ENCODE measurements at regions not wholly inside any gene's neighbourhood (a gene's known extent, or its start where the extent isn't known, plus 50 kb on each side); places are given as distances from the start of the nearest gene placed in this dataset.

- Histone ChIP-seq H3K4me1 (no peaks in the 10 kb centered on the region), H3K36me3 (peaks cover 0 to 7% of the 10 kb centered on the region in 2 donors), H3K27me3 (no peaks in the 10 kb centered on the region), H3K4me3 (no peak overlapping the region), H3K9me3 (peaks cover 0 to 16% of the 10 kb centered on the region in 2 donors), H3K27ac (no peak overlapping the region)
- DNase-seq (ENCODE audit: low spot score in 2 of 2): no peak
- no peak for TF ChIP-seq CTCF (IDR thresholded peaks at IDR 0.05)
- intact Hi-C loops (cut with DNase I): no loop called here
These were observed 141.8 kb upstream of the ZCCHC13 start for GRCh38 chrX:74162199-74162598.

GRCh38 chrX:74160816-74161215 is 143.2 kb upstream of the ZCCHC13 start:
- Histone ChIP-seq H3K9me3 (peaks cover 0 to 17% of the 10 kb centered on the region in 2 donors), H3K27me3 (no peaks in the 10 kb centered on the region), H3K36me3 (peaks cover 0 to 7% of the 10 kb centered on the region in 2 donors), H3K4me1 (no peaks in the 10 kb centered on the region), H3K27ac (no peak overlapping the region), H3K4me3 (no peak overlapping the region)
- no peak for TF ChIP-seq CTCF (IDR thresholded peaks at IDR 0.05)
- intact Hi-C loops (cut with DNase I): no loop called here
- no peak for DNase-seq (ENCODE audit: low spot score in 2 of 2)

GRCh38 chrX:74160358-74160757 is 143.6 kb upstream of the ZCCHC13 start:
- H3K27ac ChIP-seq: no peak overlapping the region
- no peaks in the 10 kb centered on the region for H3K4me1 ChIP-seq
- no peak for DNase-seq (ENCODE audit: low spot score in 2 of 2)
- H3K4me3 ChIP-seq: no peak overlapping the region
- peaks cover 0 to 17% of the 10 kb centered on the region in 2 donors for H3K9me3 ChIP-seq
- intact Hi-C loops (cut with DNase I): no loop called here
- H3K27me3 ChIP-seq: no peaks in the 10 kb centered on the region
- peaks cover 0 to 7% of the 10 kb centered on the region in 2 donors for H3K36me3 ChIP-seq
- TF ChIP-seq CTCF (IDR thresholded peaks at IDR 0.05): no peak

GRCh38 chrX:74147439-74147838 is 156.5 kb upstream of the ZCCHC13 start:
- H3K27ac ChIP-seq: no peak overlapping the region
- no peaks in the 10 kb centered on the region for H3K36me3 ChIP-seq
- no peaks in the 10 kb centered on the region for H3K9me3 ChIP-seq
- no peak for TF ChIP-seq CTCF (IDR thresholded peaks at IDR 0.05)
- intact Hi-C loops (cut with DNase I): no loop called here
- no peaks in the 10 kb centered on the region for H3K27me3 ChIP-seq
- no peak for DNase-seq (ENCODE audit: low spot score in 2 of 2)
- no peaks in the 10 kb centered on the region for H3K4me1 ChIP-seq
- H3K4me3 ChIP-seq: no peak overlapping the region

GRCh38 chrX:74138943-74139342 is 165.0 kb upstream of the ZCCHC13 start:
- no peaks in the 10 kb centered on the region for H3K4me1 ChIP-seq
- intact Hi-C loops (cut with DNase I): loop anchor here (10.0 kb wide), 1 partner anchor 124 kb away; no protein-coding TSS in a partner anchor

More at GRCh38 chrX:74138943-74139342, 165.0 kb upstream of the ZCCHC13 start:
- no peaks in the 10 kb centered on the region for H3K27me3 ChIP-seq
- TF ChIP-seq CTCF (IDR thresholded peaks at IDR 0.05): no peak
- H3K4me3 ChIP-seq: no peak overlapping the region
- no peaks in the 10 kb centered on the region for H3K36me3 ChIP-seq
- DNase-seq (ENCODE audit: low spot score in 2 of 2): no peak
- no peak overlapping the region for H3K27ac ChIP-seq
- H3K9me3 ChIP-seq: no peaks in the 10 kb centered on the region

Measured in ascending aorta (tissue), 2 donors.